ENCODE measurements at regions not wholly inside any gene's neighbourhood (a gene's known extent, or its start where the extent isn't known, plus 50 kb on each side); places are given as distances from the start of the nearest gene placed in this dataset.

DNA sequence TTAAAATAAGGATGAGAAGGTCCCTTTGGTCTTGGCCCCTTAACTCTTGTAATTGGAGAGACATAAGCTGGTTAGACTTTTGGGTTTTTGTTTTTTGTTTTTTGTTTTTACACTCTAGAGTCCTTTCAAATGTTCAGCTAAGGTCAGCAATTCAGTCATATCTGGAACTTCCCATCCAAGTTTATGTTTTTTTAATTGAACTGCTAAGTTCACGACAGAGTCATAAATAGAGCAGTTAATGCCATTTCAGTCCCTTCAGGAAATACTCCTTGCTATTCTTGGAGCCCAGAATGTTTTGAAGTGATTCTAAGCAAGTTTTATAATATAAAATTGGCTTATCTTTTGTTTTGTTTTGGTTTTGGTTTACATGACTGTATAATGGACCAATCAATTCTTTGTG lies 329.4 kb upstream of the PABPC4L start:
- no peak for DNase-seq (ENCODE audit: low spot score)
- ATAC-seq = no peak
- no peak overlapping the region for H3K4me3 ChIP-seq
- peaks cover 4% of the 10 kb centered on the region; the same call in 1 of the 2 replicates for H3K9me2 ChIP-seq (ENCODE audit: insufficient read depth)
- no peak overlapping the region for H3K4me2 ChIP-seq
- H3K9me3 Mint-ChIP-seq = no peaks in the 10 kb centered on the region
- no peaks in the 10 kb centered on the region for H3K79me2 ChIP-seq (replicated peaks; ENCODE audit: insufficient read depth)
- H3K4me3 Mint-ChIP-seq = no peak overlapping the region
- H3K36me3 ChIP-seq (ENCODE audit: insufficient read depth) = no peaks in the 10 kb centered on the region
- H3K4me1 ChIP-seq (ENCODE audit: insufficient read depth) = peaks cover 20% of the 10 kb centered on the region
- H3K27me3 ChIP-seq (ENCODE audit: insufficient read depth) = no peaks in the 10 kb centered on the region
- peaks cover 19% of the 10 kb centered on the region; the same call in 2 of the 3 replicates for H3K36me3 Mint-ChIP-seq (ENCODE audit: low read depth)
- H4K20me1 ChIP-seq (replicated peaks; ENCODE audit: insufficient read depth) = no peaks in the 10 kb centered on the region
- peaks cover 19% of the 10 kb centered on the region for H3K4me1 Mint-ChIP-seq
- no peak overlapping the region for H2AFZ ChIP-seq
- TF ChIP-seq, protein P1, sequence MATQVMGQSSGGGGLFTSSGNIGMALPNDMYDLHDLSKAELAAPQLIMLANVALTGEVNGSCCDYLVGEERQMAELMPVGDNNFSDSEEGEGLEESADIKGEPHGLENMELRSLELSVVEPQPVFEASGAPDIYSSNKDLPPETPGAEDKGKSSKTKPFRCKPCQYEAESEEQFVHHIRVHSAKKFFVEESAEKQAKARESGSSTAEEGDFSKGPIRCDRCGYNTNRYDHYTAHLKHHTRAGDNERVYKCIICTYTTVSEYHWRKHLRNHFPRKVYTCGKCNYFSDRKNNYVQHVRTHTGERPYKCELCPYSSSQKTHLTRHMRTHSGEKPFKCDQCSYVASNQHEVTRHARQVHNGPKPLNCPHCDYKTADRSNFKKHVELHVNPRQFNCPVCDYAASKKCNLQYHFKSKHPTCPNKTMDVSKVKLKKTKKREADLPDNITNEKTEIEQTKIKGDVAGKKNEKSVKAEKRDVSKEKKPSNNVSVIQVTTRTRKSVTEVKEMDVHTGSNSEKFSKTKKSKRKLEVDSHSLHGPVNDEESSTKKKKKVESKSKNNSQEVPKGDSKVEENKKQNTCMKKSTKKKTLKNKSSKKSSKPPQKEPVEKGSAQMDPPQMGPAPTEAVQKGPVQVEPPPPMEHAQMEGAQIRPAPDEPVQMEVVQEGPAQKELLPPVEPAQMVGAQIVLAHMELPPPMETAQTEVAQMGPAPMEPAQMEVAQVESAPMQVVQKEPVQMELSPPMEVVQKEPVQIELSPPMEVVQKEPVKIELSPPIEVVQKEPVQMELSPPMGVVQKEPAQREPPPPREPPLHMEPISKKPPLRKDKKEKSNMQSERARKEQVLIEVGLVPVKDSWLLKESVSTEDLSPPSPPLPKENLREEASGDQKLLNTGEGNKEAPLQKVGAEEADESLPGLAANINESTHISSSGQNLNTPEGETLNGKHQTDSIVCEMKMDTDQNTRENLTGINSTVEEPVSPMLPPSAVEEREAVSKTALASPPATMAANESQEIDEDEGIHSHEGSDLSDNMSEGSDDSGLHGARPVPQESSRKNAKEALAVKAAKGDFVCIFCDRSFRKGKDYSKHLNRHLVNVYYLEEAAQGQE (IDR thresholded peaks at IDR 0.05; ENCODE audit: unreplicated experiment) = no peak
- TF ChIP-seq EZH2 (IDR thresholded peaks at IDR 0.05; ENCODE audit: low read depth, unreplicated experiment) (no peak), NANOG (IDR thresholded peaks at IDR 0.05; ENCODE audit: borderline replicate concordance) (no peak)
- H3K27me3 Mint-ChIP-seq (ENCODE audit: insufficient read depth, low read depth, poor library complexity) = no peaks in the 10 kb centered on the region
- no peak overlapping the region for H3K27ac ChIP-seq (ENCODE audit: low read depth)
- no peaks in the 10 kb centered on the region for H3F3A ChIP-seq (replicated peaks; ENCODE audit: low read depth)
- H3K27ac Mint-ChIP-seq = no peak overlapping the region

DNA sequence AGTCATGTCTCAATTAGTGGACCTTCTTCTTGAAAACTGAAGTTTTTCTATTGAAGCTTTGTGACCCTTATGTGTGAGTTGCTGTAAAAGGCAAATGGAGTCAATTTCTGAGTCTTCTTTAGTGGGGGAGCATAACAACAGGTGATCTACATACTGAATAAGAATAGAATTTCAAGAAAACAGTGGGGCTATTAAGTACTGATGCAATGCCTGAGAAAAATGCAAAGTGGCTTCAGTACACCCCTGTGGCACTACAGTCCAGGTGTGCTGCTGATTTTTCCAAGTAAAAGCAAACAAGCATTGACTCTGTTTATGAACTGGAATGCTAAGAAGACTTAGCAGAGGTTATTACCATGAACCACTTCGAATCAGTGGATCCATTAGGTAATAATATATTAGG lies 328.0 kb upstream of the PABPC4L start:
- H3K4me1 ChIP-seq (ENCODE audit: insufficient read depth) = peaks cover 20% of the 10 kb centered on the region
- H3K4me2 ChIP-seq = 0 out of 2 replicates have a peak overlapping the region, but pooled peaks have one; percentile 22
- H3F3A ChIP-seq (replicated peaks; ENCODE audit: low read depth) = no peaks in the 10 kb centered on the region
- no peaks in the 10 kb centered on the region for H4K20me1 ChIP-seq (replicated peaks; ENCODE audit: insufficient read depth)
- Mint-ChIP-seq H3K4me3 (no peak overlapping the region), H3K4me1 (peaks cover 19% of the 10 kb centered on the region), H3K9me3 (no peaks in the 10 kb centered on the region), H3K36me3 (ENCODE audit: low read depth) (peaks cover 15% of the 10 kb centered on the region; the same call in 2 of the 3 replicates), H3K27ac (peak overlapping the region; percentile 22; the same call in 1 of the 2 replicates), H3K27me3 (ENCODE audit: insufficient read depth, low read depth, poor library complexity) (no peaks in the 10 kb centered on the region)
- H3K27ac ChIP-seq (ENCODE audit: low read depth) = peak overlapping the region; percentile 52
- H3K36me3 ChIP-seq (ENCODE audit: insufficient read depth) = no peaks in the 10 kb centered on the region
- no peaks in the 10 kb centered on the region for H3K27me3 ChIP-seq (ENCODE audit: insufficient read depth)
- 0 out of 2 replicates have a peak, but pooled peaks cover 4% of the 10 kb centered on the region for H3K9me2 ChIP-seq (ENCODE audit: insufficient read depth)
- DNase-seq (ENCODE audit: low spot score) (no peak), ATAC-seq (no peak; the same call in 2 of the 3 replicates)
- no peak overlapping the region for H2AFZ ChIP-seq
- H3K79me2 ChIP-seq (replicated peaks; ENCODE audit: insufficient read depth) = no peaks in the 10 kb centered on the region
- H3K4me3 ChIP-seq = no peak overlapping the region
- TF ChIP-seq NANOG (IDR thresholded peaks at IDR 0.05; ENCODE audit: borderline replicate concordance) (peak; percentile 57; the same call in 1 of the 2 replicates), EZH2 (IDR thresholded peaks at IDR 0.05; ENCODE audit: low read depth, unreplicated experiment) (no peak)
- TF ChIP-seq, protein P2, sequence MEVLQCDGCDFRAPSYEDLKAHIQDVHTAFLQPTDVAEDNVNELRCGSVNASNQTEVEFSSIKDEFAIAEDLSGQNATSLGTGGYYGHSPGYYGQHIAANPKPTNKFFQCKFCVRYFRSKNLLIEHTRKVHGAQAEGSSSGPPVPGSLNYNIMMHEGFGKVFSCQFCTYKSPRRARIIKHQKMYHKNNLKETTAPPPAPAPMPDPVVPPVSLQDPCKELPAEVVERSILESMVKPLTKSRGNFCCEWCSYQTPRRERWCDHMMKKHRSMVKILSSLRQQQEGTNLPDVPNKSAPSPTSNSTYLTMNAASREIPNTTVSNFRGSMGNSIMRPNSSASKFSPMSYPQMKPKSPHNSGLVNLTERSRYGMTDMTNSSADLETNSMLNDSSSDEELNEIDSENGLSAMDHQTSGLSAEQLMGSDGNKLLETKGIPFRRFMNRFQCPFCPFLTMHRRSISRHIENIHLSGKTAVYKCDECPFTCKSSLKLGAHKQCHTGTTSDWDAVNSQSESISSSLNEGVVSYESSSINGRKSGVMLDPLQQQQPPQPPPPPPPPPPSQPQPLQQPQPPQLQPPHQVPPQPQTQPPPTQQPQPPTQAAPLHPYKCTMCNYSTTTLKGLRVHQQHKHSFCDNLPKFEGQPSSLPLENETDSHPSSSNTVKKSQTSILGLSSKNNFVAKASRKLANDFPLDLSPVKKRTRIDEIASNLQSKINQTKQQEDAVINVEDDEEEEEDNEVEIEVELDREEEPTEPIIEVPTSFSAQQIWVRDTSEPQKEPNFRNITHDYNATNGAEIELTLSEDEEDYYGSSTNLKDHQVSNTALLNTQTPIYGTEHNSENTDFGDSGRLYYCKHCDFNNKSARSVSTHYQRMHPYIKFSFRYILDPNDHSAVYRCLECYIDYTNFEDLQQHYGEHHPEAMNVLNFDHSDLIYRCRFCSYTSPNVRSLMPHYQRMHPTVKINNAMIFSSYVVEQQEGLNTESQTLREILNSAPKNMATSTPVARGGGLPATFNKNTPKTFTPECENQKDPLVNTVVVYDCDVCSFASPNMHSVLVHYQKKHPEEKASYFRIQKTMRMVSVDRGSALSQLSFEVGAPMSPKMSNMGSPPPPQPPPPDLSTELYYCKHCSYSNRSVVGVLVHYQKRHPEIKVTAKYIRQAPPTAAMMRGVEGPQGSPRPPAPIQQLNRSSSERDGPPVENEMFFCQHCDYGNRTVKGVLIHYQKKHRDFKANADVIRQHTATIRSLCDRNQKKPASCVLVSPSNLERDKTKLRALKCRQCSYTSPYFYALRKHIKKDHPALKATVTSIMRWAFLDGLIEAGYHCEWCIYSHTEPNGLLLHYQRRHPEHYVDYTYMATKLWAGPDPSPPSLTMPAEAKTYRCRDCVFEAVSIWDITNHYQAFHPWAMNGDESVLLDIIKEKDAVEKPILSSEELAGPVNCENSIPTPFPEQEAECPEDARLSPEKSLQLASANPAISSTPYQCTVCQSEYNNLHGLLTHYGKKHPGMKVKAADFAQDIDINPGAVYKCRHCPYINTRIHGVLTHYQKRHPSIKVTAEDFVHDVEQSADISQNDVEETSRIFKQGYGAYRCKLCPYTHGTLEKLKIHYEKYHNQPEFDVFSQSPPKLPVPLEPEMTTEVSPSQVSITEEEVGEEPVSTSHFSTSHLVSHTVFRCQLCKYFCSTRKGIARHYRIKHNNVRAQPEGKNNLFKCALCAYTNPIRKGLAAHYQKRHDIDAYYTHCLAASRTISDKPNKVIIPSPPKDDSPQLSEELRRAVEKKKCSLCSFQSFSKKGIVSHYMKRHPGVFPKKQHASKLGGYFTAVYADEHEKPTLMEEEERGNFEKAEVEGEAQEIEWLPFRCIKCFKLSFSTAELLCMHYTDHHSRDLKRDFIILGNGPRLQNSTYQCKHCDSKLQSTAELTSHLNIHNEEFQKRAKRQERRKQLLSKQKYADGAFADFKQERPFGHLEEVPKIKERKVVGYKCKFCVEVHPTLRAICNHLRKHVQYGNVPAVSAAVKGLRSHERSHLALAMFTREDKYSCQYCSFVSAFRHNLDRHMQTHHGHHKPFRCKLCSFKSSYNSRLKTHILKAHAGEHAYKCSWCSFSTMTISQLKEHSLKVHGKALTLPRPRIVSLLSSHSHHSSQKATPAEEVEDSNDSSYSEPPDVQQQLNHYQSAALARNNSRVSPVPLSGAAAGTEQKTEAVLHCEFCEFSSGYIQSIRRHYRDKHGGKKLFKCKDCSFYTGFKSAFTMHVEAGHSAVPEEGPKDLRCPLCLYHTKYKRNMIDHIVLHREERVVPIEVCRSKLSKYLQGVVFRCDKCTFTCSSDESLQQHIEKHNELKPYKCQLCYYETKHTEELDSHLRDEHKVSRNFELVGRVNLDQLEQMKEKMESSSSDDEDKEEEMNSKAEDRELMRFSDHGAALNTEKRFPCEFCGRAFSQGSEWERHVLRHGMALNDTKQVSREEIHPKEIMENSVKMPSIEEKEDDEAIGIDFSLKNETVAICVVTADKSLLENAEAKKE (CRISPR knock-in tag; IDR thresholded peaks at IDR 0.05) = no peak
- TF ChIP-seq, protein P1 (IDR thresholded peaks at IDR 0.05; ENCODE audit: unreplicated experiment) = no peak
